ENCODE measurements at regions not wholly inside any gene's neighbourhood (a gene's known extent, or its start where the extent isn't known, plus 50 kb on each side); places are given as distances from the start of the nearest gene placed in this dataset.

DNA sequence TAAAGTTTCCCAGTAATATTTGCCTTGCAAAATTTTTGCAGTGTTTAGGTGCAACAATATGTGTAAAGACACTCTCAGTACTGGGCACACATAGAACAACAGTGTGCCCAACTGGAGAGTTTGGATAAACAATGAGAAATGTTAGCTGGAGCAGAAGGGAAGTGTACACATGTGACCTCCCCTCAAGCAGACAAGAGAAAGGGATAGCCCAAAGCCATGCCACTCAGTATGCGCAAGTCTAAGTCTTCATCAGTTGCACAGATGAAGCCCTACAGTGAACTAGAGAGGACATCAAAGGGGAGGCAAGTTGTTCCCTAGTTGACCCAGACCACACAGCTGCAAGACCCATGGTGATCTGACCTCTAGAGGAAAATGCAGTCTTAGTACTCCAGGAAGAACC is 97.9 kb upstream of the CDH11 start:
- DNase-seq (ENCODE audit: low read depth), result no peak

DNA sequence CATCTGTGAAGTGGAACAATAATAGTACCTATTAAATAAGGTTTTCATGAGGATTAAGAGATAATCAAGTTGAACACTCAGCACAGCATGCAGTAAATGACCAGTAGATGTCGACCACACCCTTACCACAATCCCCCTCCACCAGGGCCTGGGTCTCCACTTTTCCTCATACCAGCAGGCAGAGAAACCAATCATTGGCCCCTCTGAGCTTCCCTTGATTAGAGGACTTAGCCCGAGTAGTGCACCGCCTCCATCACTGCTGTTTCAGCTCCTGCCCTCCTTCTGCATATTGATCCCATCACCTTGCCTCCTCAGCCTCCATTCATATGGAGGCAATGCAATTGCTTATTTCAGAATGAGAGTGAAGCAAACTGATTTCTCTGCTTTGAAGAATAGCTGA is 96.5 kb upstream of the CDH11 start:
- no peak for DNase-seq (ENCODE audit: low read depth)

DNA sequence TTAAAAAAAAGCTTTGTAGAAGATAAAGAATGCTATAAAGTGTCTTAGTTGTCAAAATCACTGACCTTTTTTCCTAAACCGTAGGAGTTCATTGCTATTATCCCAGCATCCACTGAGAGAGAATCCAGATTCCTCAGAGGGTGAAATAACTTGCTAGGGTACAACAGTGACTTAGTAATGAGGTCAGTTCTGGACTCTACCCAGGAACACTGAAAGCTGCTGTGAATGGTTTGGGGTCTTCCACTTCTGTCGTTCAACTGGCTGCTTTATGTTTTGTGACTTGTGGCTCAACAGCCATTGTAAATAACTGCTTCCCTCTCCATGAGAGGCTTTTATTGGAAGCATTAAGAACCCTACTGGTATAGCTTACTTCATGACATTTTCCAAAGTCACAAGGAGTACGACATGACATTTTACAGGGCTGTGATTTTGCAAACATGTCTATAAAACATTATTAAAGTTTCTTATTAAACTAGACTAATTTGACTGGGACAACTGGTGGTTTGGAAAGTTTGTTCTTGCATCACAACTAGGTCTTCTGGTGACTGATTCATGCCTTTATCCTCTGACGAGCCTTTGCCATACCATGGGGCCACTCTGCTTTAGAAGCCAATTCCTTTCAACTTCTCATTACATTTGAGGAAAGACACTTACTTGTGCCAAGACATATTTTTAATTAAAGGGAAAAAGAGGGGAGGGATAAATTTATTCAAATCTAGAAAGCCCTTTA is 92.2 kb upstream of the CDH11 start:
- no peak for DNase-seq (ENCODE audit: low read depth)

DNA sequence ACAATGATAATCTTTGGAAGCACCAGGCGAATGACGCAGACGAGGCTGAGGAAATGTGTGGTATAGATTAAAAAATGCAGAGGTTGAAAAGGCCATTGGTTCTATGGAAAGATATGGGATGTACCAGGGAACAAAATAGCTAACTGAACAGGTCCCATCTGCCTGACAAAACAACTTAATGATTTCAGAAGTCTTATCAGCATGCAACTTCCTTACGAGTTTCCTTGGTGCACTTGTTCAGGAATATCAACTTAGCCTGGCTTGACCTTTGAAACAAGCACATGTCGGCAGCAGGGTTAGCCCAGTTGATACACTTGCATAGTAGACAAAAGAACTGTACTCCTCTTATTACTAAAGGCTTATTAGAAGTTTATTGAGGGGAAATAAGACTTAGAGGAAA is 90.9 kb upstream of the CDH11 start:
- no peak for DNase-seq (ENCODE audit: low read depth)

DNA sequence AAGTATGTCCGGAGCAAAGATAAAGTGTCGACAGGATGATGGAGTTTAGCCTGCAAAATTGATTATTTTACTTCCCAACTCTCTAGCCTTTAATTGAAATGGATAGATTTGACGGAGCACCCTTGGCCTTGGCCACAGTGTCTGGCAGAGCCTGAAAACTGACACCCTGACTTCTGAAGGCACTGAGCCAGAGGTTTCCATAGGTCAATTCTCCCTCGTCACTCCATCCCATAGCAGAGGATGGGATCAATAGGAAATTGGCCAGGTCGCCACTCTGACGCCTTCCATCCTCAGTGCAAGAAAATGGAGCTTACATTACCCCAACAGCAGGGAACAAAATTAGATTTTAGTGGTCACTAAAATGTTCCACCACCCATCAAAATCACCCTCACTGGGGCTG is 90.4 kb upstream of the CDH11 start:
- DNase-seq (ENCODE audit: low read depth), result no peak

DNA sequence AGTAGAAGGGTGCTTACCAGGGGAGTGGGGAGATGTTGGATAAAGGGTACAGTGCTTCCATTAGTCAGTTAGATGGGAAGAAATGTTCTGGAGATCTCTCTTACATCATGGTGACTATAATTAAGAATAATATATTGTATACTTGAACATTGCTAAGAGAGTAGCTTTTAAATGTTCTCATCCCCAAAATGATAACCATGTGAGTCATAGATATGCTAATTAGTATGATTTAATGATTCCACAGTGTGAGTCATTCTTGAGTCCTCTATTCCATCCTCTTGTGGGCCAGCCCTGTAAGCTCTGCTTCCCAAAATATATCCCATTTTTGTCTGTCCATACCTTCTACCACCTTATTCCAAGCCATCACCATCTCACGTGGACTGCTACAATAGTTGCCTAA is 80.6 kb upstream of the CDH11 start:
- no peak for DNase-seq (ENCODE audit: low read depth)

DNA sequence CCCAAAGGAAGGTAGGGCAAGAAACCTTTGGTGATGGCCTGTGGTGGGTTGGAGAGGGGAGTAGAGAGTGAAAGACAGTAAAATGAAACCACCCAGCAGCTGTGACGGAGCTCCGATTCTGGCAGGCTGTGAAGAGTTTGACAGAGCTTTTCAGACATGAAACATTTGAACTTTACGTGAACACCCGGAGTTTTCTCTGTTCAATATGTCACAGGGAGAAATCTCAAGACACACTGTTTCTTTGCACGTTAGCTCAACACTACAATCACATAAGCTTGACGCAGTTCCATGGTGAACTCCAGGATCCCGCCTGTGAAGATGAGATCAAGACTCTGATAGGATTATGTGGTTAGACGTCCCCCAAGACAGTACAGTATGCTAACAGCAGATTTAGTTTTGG is 79.6 kb upstream of the CDH11 start:
- no peak for DNase-seq (ENCODE audit: low read depth)

DNA sequence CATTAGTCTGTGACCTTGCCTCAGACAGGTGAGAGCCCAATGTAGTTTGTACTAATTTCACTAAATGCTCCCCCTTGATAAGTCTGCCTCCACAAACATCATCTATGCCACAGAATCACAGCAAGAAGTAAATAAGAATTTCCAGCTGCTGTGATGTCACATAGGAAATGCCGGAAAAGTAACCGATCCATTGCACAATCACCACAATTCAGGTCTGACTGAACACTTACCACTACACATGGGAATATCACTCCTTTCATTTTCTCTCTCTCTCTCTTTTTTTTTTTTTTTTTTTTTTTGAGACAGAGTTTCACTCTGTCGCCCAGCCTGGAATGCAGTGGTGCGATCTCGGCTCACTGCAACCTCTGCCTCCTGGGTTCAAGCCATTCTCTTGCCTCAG is 79.0 kb upstream of the CDH11 start:
- no peak for DNase-seq (ENCODE audit: low read depth)

DNA sequence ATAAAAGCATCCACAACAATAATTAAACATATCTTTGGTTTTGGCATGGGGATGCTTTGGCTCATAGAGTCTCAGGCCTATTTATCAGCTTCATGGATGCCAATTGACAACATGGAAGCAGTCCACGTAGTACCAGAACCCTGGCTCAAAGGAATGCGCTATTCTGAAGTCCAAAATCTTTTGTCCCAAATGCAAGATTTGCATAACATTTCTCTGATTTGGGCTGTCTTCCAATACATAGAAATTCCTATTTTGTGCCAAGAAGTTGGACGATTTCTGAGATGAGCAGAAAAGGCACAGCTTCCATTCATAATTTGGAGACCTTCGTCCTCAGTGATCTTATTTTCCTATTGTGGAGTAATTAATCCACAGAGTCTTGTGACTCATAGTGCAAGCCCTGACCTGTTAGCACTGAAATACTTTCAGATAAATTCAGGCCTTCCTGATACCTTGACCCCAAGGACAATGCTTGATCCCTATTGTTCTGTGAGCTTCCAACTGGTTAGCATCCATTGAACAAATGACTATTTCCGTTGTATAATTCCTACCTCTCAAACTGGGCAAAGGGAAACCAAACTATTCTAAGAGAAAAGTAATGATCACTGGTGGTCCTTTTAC is 78.4 kb upstream of the CDH11 start:
- DNase-seq (ENCODE audit: low read depth), result no peak

DNA sequence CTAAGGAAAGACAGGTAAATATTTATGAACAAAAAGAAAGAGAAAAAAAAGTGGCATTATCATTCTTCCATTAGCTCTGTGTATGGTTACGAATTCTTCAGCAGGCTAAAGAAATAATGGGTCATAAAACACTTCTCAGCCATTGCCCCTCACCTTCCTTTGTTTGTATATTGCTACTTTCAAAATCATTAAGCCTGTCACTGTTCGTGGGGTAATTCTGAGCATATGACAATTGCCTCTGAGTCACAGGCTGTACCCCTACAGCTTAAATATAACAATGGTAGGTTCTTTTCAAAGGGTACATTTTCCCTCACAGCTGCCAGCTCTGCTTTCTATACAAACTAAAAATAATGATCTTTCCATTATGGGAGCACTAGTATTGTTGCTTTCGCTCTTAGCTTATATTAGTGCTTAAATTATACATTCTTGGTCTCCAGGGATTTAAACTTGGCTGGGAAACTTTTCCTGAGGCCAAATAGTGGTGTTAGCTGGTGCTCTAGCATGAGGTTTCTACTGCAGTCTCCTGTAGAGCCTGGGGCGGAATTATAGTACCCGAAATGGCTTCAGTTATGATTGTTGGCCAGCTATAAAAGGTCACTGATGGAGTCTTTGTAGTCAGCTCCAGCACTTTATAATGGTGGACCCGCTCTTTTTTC is 74.7 kb upstream of the CDH11 start:
- DNase-seq (ENCODE audit: low read depth), result no peak

DNA sequence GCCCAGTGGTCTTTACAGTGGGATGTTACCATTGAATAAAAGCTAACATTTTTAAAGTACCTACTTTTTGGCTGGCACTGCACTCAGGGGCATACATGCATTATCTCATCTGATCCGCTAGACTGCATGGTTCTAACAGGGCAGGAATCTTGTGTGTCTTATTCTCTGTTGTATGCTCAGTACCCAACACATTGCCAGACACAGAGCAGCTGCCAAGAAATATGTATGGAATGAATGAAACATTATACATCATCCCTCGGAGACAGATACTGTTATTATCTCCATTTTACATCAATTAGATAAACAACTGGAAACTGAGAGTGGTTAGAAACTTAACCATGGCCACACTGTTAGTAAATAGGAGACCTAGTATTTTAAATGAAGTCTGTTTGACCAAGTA is 74.1 kb upstream of the CDH11 start:
- DNase-seq (ENCODE audit: low read depth), result no peak

DNA sequence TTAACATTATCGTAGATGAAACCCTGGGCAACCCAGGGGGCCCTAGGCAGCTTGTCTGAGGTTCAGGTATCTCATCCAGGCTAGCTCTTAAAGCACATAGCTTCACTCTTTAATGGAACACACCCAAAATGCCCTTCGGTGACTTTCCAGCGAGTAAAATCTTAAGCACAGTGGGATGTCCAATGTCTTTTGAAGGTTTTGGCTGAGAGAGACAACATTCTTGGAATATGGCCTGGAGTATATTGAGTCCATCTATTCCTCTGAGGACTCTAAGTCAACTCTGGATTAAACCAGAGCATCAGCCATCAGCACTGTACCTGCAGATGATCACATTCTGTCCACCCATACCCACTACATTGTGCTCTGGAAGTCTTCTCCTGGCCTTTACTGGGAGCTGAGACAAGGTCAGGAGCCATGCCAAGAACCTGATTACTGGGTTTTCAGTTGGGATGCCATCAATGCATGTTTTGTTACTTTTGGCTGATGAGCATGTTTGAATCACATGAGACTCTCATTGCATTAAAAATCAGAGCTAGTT is 63.4 kb upstream of the CDH11 start:
- DNase-seq (ENCODE audit: low read depth), result no peak

DNA sequence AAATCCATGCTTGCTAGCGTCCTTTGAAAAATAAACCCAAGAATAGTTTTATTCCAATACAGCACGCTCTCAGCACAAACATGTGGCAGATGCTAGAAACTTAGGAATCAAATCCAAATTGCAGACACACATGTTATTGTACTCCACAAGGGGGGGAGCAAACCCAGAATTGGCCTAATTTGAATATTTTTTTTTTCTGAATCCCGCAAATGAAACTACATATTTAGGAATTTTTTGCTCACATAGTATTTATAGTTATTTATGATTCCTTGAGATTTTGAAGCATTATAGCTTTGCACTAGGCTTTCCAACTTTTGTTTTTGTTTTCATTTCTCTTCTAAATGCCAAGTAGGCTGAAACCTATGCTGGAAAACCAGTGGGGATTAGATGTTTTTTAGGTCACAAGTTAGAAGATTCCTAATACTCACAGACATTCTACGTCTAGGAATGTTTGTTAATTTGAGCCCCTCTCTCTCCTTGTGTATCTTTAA is 59.3 kb upstream of the CDH11 start:
- no peak for DNase-seq (ENCODE audit: low read depth)

DNA sequence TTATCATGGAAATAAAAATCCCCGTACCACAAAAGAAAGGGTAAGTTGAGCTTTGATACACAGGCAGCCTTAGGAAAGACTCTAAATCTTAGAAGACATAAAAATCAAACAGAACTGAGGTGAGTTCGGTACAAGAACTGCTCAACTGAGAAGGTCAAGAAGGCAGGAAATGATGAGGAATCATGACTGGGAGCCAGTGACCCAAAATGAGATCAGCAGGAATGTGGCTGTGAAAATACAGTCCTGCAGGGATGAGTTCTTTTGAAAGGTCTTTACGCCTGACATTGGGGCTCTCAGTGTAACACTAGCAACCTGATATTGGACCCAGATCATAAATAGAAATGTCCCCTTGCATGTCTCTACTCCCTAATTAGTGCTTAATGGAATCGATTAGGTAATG is 56.3 kb upstream of the CDH11 start:
- no peak for DNase-seq (ENCODE audit: low read depth)

DNA sequence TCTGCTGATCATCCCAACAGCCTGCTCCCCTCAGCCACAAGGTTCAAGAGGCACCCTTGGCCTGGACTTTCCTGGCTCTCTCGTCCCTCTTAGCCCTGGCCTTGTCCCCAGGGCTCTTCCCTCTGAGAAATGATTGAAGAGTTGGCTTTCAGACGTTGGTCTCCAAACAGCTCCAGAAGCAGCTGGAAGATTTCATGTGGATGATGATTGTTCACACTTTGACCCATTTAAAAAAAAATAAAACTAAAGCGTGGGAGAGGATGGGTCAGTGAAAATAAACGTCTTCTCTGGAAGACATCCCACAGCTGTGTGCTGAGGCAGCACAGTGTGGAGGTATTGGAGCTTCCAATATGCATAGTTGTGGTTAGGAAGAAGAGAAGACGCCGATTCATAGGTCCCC is 54.7 kb upstream of the CDH11 start:
- no peak for DNase-seq (ENCODE audit: low read depth)

DNA sequence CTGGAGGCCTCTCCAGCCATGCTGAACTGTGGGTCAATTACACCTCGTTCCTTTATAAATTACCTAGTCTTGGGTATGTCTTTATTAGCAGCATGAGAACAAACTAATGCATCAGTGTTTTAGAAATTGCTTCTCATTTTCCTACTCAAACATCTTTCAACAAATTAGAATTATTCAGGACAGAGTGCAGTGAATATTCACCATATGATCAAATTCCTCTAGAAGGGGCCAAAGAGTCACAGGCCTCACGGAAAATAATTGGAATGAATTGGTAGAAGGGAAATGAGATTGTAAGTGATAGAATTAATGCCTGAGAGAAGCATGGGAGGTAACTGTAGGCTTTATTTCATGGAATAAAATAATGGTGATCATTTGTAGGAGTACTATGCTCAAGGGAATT is 50.5 kb upstream of the CDH11 start:
- no peak for DNase-seq (ENCODE audit: low read depth)
